AG04449 (cell line): ENCODE measurements at regions not wholly inside any gene's neighbourhood (a gene's known extent, or its start where the extent isn't known, plus 50 kb on each side); places are given as distances from the start of the nearest gene placed in this dataset.
A peak's percentile ranks its signal among the peaks of the same experiment; 100 is the strongest.

ENCODE experiments used
- CTCF ChIA-PET: fragments of 350-600 bp; formaldehyde crosslinking; extraction: SDS; loops from one replicate; lab custom pipeline; 2021; ENCODE audit warnings: antibody characterized with exemption; lab: Yijun Ruan, JAX
- POLR2A ChIA-PET: fragments of 400-600, 350-600 bp; formaldehyde crosslinking; extraction: SDS; loops from one replicate; lab custom pipeline; 2020; ENCODE audit warnings: antibody characterized with exemption, inconsistent platforms; lab: Yijun Ruan, JAX
- DNase-seq: peaks from one replicate; pipeline ENCODE4 v3.0.0-alpha.2; 2010; ENCODE audit warnings: low read depth, low spot score
- H3K4me3 ChIP-seq: 2 replicates; pipeline ENCODE4 v1.5.1; 2011; ENCODE audit warnings: low read depth, mild to moderate bottlenecking, control low read depth, low read length
- CTCF ChIP-seq: IDR thresholded peaks from one replicate; pipeline ENCODE4 v1.5.1; 2011; ENCODE audit warnings: mild to moderate bottlenecking, moderate library complexity, low read length, control low read depth, inconsistent platforms; ENCODE audit not compliant: insufficient read depth; ENCODE audit errors: missing control alignments

GRCh38 chr5:129241755-129242154 is 147.2 kb downstream of the ISOC1 start:
- DNase-seq = no peak
- no peak for TF ChIP-seq CTCF
- ChIA-PET POLR2A (no interaction called here), CTCF (interaction anchor here (0.6 kb wide), 1 partner anchor 32 kb away, joined by 3 read pairs; no protein-coding TSS in a partner anchor)
- no peak overlapping the region for H3K4me3 ChIP-seq

GRCh38 chr5:129243039-129243438 is 148.5 kb downstream of the ISOC1 start:
- TF ChIP-seq CTCF = no peak
- no peak for DNase-seq
- H3K4me3 ChIP-seq = no peak overlapping the region
- ChIA-PET POLR2A (no interaction called here), CTCF (no interaction called here)

GRCh38 chr5:129244478-129244877 is 149.9 kb downstream of the ISOC1 start:
- peak; percentile 49 for DNase-seq
- ChIA-PET POLR2A (no interaction called here), CTCF (no interaction called here)
- TF ChIP-seq CTCF = no peak
- no peak overlapping the region for H3K4me3 ChIP-seq

- ChIA-PET CTCF (no interaction called here), POLR2A (no interaction called here)
- DNase-seq = no peak
- H3K4me3 ChIP-seq = no peak overlapping the region
- TF ChIP-seq CTCF = no peak
These were observed 150.9 kb downstream of the ISOC1 start for GRCh38 chr5:129245489-129245888.

- no peak for DNase-seq
- ChIA-PET POLR2A (no interaction called here), CTCF (no interaction called here)
- H3K4me3 ChIP-seq = no peak overlapping the region
- TF ChIP-seq CTCF = no peak
These were observed 151.5 kb downstream of the ISOC1 start for GRCh38 chr5:129246088-129246487.

GRCh38 chr5:129249886-129250285 is 155.3 kb downstream of the ISOC1 start:
- ChIA-PET CTCF (no interaction called here), POLR2A (no interaction called here)
- TF ChIP-seq CTCF = no peak
- no peak for DNase-seq
- no peak overlapping the region for H3K4me3 ChIP-seq
